Keratinocyte (primary cell): ENCODE measurements at regions not wholly inside any gene's neighbourhood (a gene's known extent, or its start where the extent isn't known, plus 50 kb on each side); places are given as distances from the start of the nearest gene placed in this dataset.

ENCODE experiments used
- DNase-seq: peaks from one replicate; pipeline ENCODE4 v3.0.0-alpha.2; 2011; ENCODE audit warnings: low read depth, missing footprints, low spot score
- FAIRE-seq: peaks from 2 replicates; lab custom pipeline; 2011; peaks lifted over from hg19 to GRCh38; lab: Jason Lieb, UNC
- H2AFZ ChIP-seq: 2 replicates; pipeline ENCODE4 v1.6.0; 2012; ENCODE audit warnings: low read length, control low read depth, inconsistent platforms; ENCODE audit not compliant: control insufficient read depth
- H3K27ac ChIP-seq: 2 replicates; pipeline ENCODE4 v1.5.1; 2011; ENCODE audit warnings: low read length; ENCODE audit not compliant: control insufficient read depth, insufficient read depth
- H3K27me3 ChIP-seq: 3 replicates; pipeline ENCODE4 v1.6.0; 2011; ENCODE audit warnings: low read length; ENCODE audit not compliant: control insufficient read depth, insufficient read depth; ENCODE audit errors: extremely low read depth
- H3K36me3 ChIP-seq, 2 experiments: 2 replicates in 1 of 2; 3 replicates in 1 of 2; pipeline ENCODE4 v1.5.1; 2011; ENCODE audit warnings: low read length in 2 of 2, mild to moderate bottlenecking in 1 of 2; ENCODE audit not compliant: control insufficient read depth in 2 of 2, insufficient read depth in 2 of 2; ENCODE audit errors: extremely low read depth in 1 of 2
- H3K4me1 ChIP-seq: 3 replicates; pipeline ENCODE4 v1.5.1; 2011; ENCODE audit warnings: low read length; ENCODE audit not compliant: control insufficient read depth, insufficient read depth; ENCODE audit errors: extremely low read depth
- H3K4me2 ChIP-seq: 3 replicates; pipeline ENCODE4 v1.6.0; 2011; ENCODE audit warnings: low read depth, low read length; ENCODE audit not compliant: control insufficient read depth, insufficient read depth; ENCODE audit errors: extremely low read depth
- H3K4me3 ChIP-seq, 3 experiments: fragments of 200-600 bp in 1 of 3; sonication (generic) in 1 of 3; 2 replicates in 2 of 3; 3 replicates in 1 of 3; pipeline ENCODE4 v1.5.1; 2011 to 2016; ENCODE audit warnings: low read length in 3 of 3, mild to moderate bottlenecking in 3 of 3, control low read depth in 2 of 3, inconsistent platforms in 1 of 3, low read depth in 1 of 3, mixed read lengths in 1 of 3, mixed run types in 1 of 3, moderate library complexity in 1 of 3; ENCODE audit not compliant: control insufficient read depth in 2 of 3, insufficient read depth in 2 of 3; ENCODE audit errors: extremely low read depth in 1 of 3
- H3K79me2 ChIP-seq: 2 replicates; pipeline ENCODE4 v1.6.0; 2012; ENCODE audit warnings: low read length; ENCODE audit not compliant: control insufficient read depth, insufficient read depth
- H3K9ac ChIP-seq: 3 replicates; pipeline ENCODE4 v1.6.0; 2011; ENCODE audit warnings: low read length; ENCODE audit not compliant: control insufficient read depth, insufficient read depth; ENCODE audit errors: extremely low read depth
- H3K9me1 ChIP-seq: 3 replicates; pipeline ENCODE4 v1.6.0; 2011; ENCODE audit warnings: low read length; ENCODE audit not compliant: control insufficient read depth, insufficient read depth; ENCODE audit errors: extremely low read depth
- H3K9me3 ChIP-seq: 2 replicates; pipeline ENCODE4 v1.5.1; 2012; ENCODE audit warnings: low read depth, low read length; ENCODE audit not compliant: control insufficient read depth
- H4K20me1 ChIP-seq: 3 replicates; pipeline ENCODE4 v1.6.0; 2011; ENCODE audit warnings: low read length; ENCODE audit not compliant: control insufficient read depth, insufficient read depth; ENCODE audit errors: extremely low read depth
- CTCF ChIP-seq, 3 experiments: IDR thresholded peaks in 1 of 3; conservative IDR thresholded peaks in 1 of 3; optimal IDR thresholded peaks in 1 of 3; 2 replicates in 2 of 3; 3 replicates in 1 of 3; pipeline versions ENCODE3 to v1.5.1; 2011; ENCODE audit warnings: low read length in 3 of 3, mild to moderate bottlenecking in 3 of 3, moderate library complexity in 2 of 3, control low read depth in 1 of 3, inconsistent platforms in 1 of 3; ENCODE audit not compliant: insufficient read depth in 2 of 3; ENCODE audit errors: extremely low read depth in 1 of 3
- EZH2 ChIP-seq: IDR thresholded peaks from one replicate; pipeline ENCODE4 v1.6.1; 2012; ENCODE audit warnings: inconsistent platforms, mild to moderate bottlenecking, low read length, moderate library complexity
- dilution Hi-C: fragments of 300-500 bp; cut with MboI; formaldehyde crosslinking; loops from one replicate; pipeline ENCODE4 v1.7.0; 2020; ENCODE audit warnings: low sequenced_read_pairs; ENCODE audit not compliant: extremely low pct_ligation_motif_present

GRCh38 chr3:89656388-89656787, 549.0 kb downstream of the EPHA3 start:
- Histone ChIP-seq H3K79me2 (no peaks in the 10 kb centered on the region), H3K36me3 (no peaks in the 10 kb centered on the region), H3K4me3 (no peak overlapping the region), H3K4me1 (no peaks in the 10 kb centered on the region), H3K9me1 (no peaks in the 10 kb centered on the region), H3K27me3 (no peaks in the 10 kb centered on the region), H3K4me2 (no peak overlapping the region), H3K27ac (no peak overlapping the region), H3K9me3 (no peaks in the 10 kb centered on the region), H3K9ac (no peak overlapping the region), H4K20me1 (no peaks in the 10 kb centered on the region), H2AFZ (no peak overlapping the region)
- dilution Hi-C loops: no loop called here
- DNase-seq (no peak), FAIRE-seq (no peak)
- TF ChIP-seq CTCF (optimal IDR thresholded peaks at IDR 0.05 in 1 of 3, IDR thresholded peaks at IDR 0.05 in 1 of 3, conservative IDR thresholded peaks at IDR 0.05 in 1 of 3; ENCODE audit: extremely low read depth in 1 of 3, insufficient read depth in 2 of 3, low read length in 3 of 3) (no peak), EZH2 (no peak)

DNA sequence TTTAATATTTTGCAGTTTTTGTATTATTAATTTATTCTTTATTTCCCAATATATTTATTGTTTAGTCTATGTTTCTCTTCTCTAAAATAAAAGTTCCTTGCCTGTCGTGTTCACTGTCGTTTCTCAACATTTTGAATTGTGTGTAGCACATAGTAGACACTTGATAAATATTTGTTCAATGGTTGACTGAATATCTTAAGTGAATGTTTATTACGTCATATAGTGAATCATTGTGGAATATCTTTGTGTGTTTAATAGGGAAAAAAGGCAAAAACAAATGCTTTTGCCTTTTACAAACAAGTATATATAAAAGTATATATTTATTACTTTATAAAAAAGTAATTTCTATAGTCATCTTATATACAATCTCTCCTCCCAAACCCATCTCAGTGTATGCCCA, 572.3 kb downstream of the EPHA3 start:
- TF ChIP-seq CTCF (optimal IDR thresholded peaks at IDR 0.05 in 1 of 3, IDR thresholded peaks at IDR 0.05 in 1 of 3, conservative IDR thresholded peaks at IDR 0.05 in 1 of 3; ENCODE audit: extremely low read depth in 1 of 3, insufficient read depth in 2 of 3, low read length in 3 of 3): no peak
- TF ChIP-seq EZH2: no peak
- no peak overlapping the region for H3K9ac ChIP-seq
- FAIRE-seq: no peak
- no peaks in the 10 kb centered on the region for H3K27me3 ChIP-seq
- H3K9me1 ChIP-seq: no peaks in the 10 kb centered on the region
- H3K4me2 ChIP-seq: no peak overlapping the region
- H2AFZ ChIP-seq: no peak overlapping the region
- no peaks in the 10 kb centered on the region for H3K4me1 ChIP-seq
- H3K9me3 ChIP-seq: no peaks in the 10 kb centered on the region
- H3K4me3 ChIP-seq: no peak overlapping the region
- no peak for DNase-seq
- no peaks in the 10 kb centered on the region for H3K79me2 ChIP-seq
- H4K20me1 ChIP-seq: no peaks in the 10 kb centered on the region
- H3K27ac ChIP-seq: no peak overlapping the region
- dilution Hi-C loops: no loop called here
- H3K36me3 ChIP-seq: no peaks in the 10 kb centered on the region
